Mesenchymal stem cell (in vitro differentiated cells and primary cell): ENCODE measurements at regions not wholly inside any gene's neighbourhood (a gene's known extent, or its start where the extent isn't known, plus 50 kb on each side); places are given as distances from the start of the nearest gene placed in this dataset.
"Not testable (repeated sequence)": the region's sequence is repeated elsewhere in the genome, so short reads cannot be mapped to it uniquely, and the experiment has no call there.

Experiments used
- DNase-seq: peaks from one replicate; pipeline ENCODE4 v3.0.0-alpha.2; 2013
- H2AFZ ChIP-seq: one replicate; pipeline ENCODE4 v1.6.1; 2013; ENCODE audit warnings: low read depth, mild to moderate bottlenecking, control low read depth, inconsistent platforms, low read length, moderate library complexity
- H2AK5ac ChIP-seq: 2 replicates; pipeline ENCODE4 v1.6.1; 2013; ENCODE audit warnings: low read length, moderate library complexity, mild to moderate bottlenecking, inconsistent platforms; ENCODE audit not compliant: severe bottlenecking
- H2BK120ac ChIP-seq: one replicate; pipeline ENCODE4 v1.6.1; 2013; ENCODE audit warnings: low read depth, mild to moderate bottlenecking, inconsistent platforms, low read length, moderate library complexity
- H2BK12ac ChIP-seq, 2 experiments: one replicate each; pipeline ENCODE4 v1.6.1; 2013; ENCODE audit warnings: inconsistent platforms in 2 of 2, low read length in 2 of 2, mild to moderate bottlenecking in 2 of 2, moderate library complexity in 2 of 2, control low read depth in 1 of 2
- H2BK15ac ChIP-seq: one replicate; pipeline ENCODE4 v1.6.1; 2013; ENCODE audit warnings: mild to moderate bottlenecking, low read depth, inconsistent platforms; ENCODE audit not compliant: poor library complexity, severe bottlenecking
- H2BK5ac ChIP-seq: 2 replicates; pipeline ENCODE4 v1.6.1; 2013; ENCODE audit warnings: low read depth, mild to moderate bottlenecking, low read length, control low read depth, inconsistent platforms; ENCODE audit not compliant: poor library complexity, severe bottlenecking
- H3K14ac ChIP-seq, 2 experiments: one replicate each; pipeline ENCODE4 v1.6.1; 2013; ENCODE audit warnings: inconsistent platforms in 2 of 2, low read length in 2 of 2, control low read depth in 1 of 2, mild to moderate bottlenecking in 1 of 2, moderate library complexity in 1 of 2
- H3K18ac ChIP-seq, 2 experiments: one replicate each; pipeline ENCODE4 v1.6.1; 2013; ENCODE audit warnings: inconsistent platforms in 2 of 2, low read length in 2 of 2, control low read depth in 1 of 2, low read depth in 1 of 2, mild to moderate bottlenecking in 1 of 2
- H3K23ac ChIP-seq, 2 experiments: one replicate each; pipeline ENCODE4 v1.6.1; 2013; ENCODE audit warnings: inconsistent platforms in 2 of 2, low read length in 2 of 2, mild to moderate bottlenecking in 2 of 2, moderate library complexity in 2 of 2, control low read depth in 1 of 2
- H3K27ac ChIP-seq: 2 replicates; pipeline ENCODE4 v1.5.1; 2013; ENCODE audit warnings: mild to moderate bottlenecking, moderate library complexity, low read length, control low read depth, inconsistent platforms; ENCODE audit not compliant: poor library complexity, severe bottlenecking
- H3K27me3 ChIP-seq, 2 experiments: 2 replicates each; pipeline versions ENCODE4 v1.6.1 to v1.7.0; 2013; ENCODE audit warnings: low read length in 2 of 2, mild to moderate bottlenecking in 2 of 2, moderate library complexity in 2 of 2, control low read depth in 1 of 2, inconsistent platforms in 1 of 2; ENCODE audit not compliant: control insufficient read depth in 1 of 2, insufficient read depth in 1 of 2
- H3K36me3 ChIP-seq, 2 experiments: 2 replicates each; pipeline versions ENCODE4 v1.6.1 to v1.7.0; 2013; ENCODE audit warnings: low read length in 2 of 2, control low read depth in 1 of 2, inconsistent platforms in 1 of 2, low read depth in 1 of 2, mild to moderate bottlenecking in 1 of 2; ENCODE audit not compliant: insufficient read depth in 2 of 2, control insufficient read depth in 1 of 2
- H3K4ac ChIP-seq, 2 experiments: one replicate each; pipeline ENCODE4 v1.6.1; 2013; ENCODE audit warnings: inconsistent platforms in 2 of 2, low read length in 2 of 2, mild to moderate bottlenecking in 2 of 2, moderate library complexity in 2 of 2, control low read depth in 1 of 2, low read depth in 1 of 2
- H3K4me1 ChIP-seq: 2 replicates; pipeline ENCODE4 v1.6.1; 2013; ENCODE audit warnings: low read depth, low read length, control low read depth; ENCODE audit not compliant: control insufficient read depth, insufficient read depth
- H3K4me2 ChIP-seq: 2 replicates; pipeline ENCODE4 v1.6.1; 2013; ENCODE audit warnings: low read length, mild to moderate bottlenecking, inconsistent platforms; ENCODE audit not compliant: poor library complexity, severe bottlenecking
- H3K4me3 ChIP-seq, 2 experiments: 2 replicates each; pipeline versions ENCODE4 v1.5.1 to v1.7.0; 2013; ENCODE audit warnings: low read length in 2 of 2, mild to moderate bottlenecking in 2 of 2, control low read depth in 1 of 2, low read depth in 1 of 2; ENCODE audit not compliant: insufficient read depth in 1 of 2
- H3K79me1 ChIP-seq: replicated peaks from 2 replicates; pipeline ENCODE4 v1.6.1; 2013; ENCODE audit warnings: mild to moderate bottlenecking, control low read depth, low read length, inconsistent platforms; ENCODE audit not compliant: poor library complexity, severe bottlenecking
- H3K9ac ChIP-seq: 2 replicates; pipeline ENCODE4 v1.7.0; 2013; ENCODE audit warnings: mild to moderate bottlenecking, low read length, moderate library complexity
- H3K9me3 ChIP-seq: 2 replicates; pipeline ENCODE4 v1.7.0; 2013; ENCODE audit warnings: mild to moderate bottlenecking, low read length; ENCODE audit not compliant: control insufficient read depth
- H4K8ac ChIP-seq: one replicate; pipeline ENCODE4 v1.6.1; 2013; ENCODE audit warnings: inconsistent platforms, mild to moderate bottlenecking, low read length, moderate library complexity
- H4K91ac ChIP-seq: one replicate; pipeline ENCODE4 v1.6.1; 2013; ENCODE audit warnings: mild to moderate bottlenecking, low read length, inconsistent platforms
- WGBS: methylation state at CpG from one replicate; pipeline ENCODE4 v1.1.7; 2013; ENCODE audit warnings: mixed read lengths; 5-methylcytosine and 5-hydroxymethylcytosine counted together

DNA sequence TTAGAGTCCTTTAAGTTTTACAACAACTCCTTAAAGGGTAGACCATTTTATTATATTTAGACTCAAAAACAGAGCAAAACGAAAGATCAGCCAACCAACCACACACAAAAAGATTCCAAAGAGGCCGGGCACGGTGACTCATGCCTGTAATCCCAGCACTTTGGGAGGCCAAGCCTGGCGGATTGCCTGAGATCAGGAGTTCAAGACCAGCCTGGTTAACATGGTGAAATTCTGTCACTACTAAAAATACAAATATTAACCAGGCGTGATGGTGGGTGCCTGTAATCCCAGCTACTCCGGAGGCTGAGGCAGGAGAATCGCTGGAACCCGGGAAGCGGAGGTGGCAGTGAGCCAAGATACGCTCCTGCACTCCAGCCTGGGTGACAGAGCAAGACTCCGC, 83.3 kb upstream of the GRIK1 start:
- H2BK12ac ChIP-seq, H3K23ac ChIP-seq, H2AFZ ChIP-seq, H4K8ac ChIP-seq, H3K9ac ChIP-seq, H3K14ac ChIP-seq, DNase-seq, H3K18ac ChIP-seq, H2AK5ac ChIP-seq, H2BK15ac ChIP-seq, H3K4me1 ChIP-seq, H3K27me3 ChIP-seq, H3K4me2 ChIP-seq, H4K91ac ChIP-seq, H3K27ac ChIP-seq, H2BK5ac ChIP-seq, H3K36me3 ChIP-seq, H2BK120ac ChIP-seq, H3K4me3 ChIP-seq, H3K4ac ChIP-seq, H3K79me1 ChIP-seq, H3K9me3 ChIP-seq: not testable (repeated sequence)
- WGBS = 85% methylated on average over 10 of the region's 11 CpGs

DNA sequence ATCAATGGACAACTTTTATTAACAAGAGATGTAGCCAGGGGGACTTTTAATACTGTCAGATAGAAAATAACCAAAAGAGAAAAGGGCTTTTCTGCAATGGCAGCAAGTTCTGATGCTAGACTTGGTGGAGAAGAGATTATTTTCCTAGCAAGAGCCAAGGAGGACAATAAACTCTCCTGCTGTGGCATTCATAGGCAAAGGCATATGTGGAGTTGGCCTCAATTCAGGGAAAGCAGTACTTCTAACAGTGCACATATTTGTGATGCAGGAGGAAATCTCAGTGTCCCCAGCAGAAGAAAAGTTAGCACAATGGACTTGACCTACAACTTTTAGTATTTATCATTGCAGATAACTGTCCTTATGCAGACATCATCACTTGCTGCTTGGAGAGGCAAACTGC, 75.1 kb upstream of the GRIK1 start:
- no peak overlapping the region for H3K9ac ChIP-seq
- H3K18ac ChIP-seq = no peak overlapping the region
- H3K4me3 ChIP-seq = no peak overlapping the region
- no peaks in the 10 kb centered on the region for H3K79me1 ChIP-seq
- H3K9me3 ChIP-seq = peaks cover 49% of the 10 kb centered on the region
- no peak overlapping the region for H4K8ac ChIP-seq
- no peak for DNase-seq
- no peak overlapping the region for H2BK12ac ChIP-seq
- H2BK120ac ChIP-seq = no peak overlapping the region
- no peaks in the 10 kb centered on the region for H3K27me3 ChIP-seq
- no peak overlapping the region for H3K23ac ChIP-seq
- no peak overlapping the region for H3K27ac ChIP-seq
- no peak overlapping the region for H3K4me2 ChIP-seq
- H2BK15ac ChIP-seq = no peak overlapping the region
- H4K91ac ChIP-seq = no peak overlapping the region
- no peak overlapping the region for H3K4ac ChIP-seq
- H2AFZ ChIP-seq = no peak overlapping the region
- H2BK5ac ChIP-seq = no peak overlapping the region
- H3K4me1 ChIP-seq = no peaks in the 10 kb centered on the region
- H3K14ac ChIP-seq = no peak overlapping the region
- no peaks in the 10 kb centered on the region for H3K36me3 ChIP-seq
- H2AK5ac ChIP-seq = no peak overlapping the region

GRCh38 chr21:29991624-29992023, 51.8 kb upstream of the GRIK1 start:
- H2AK5ac ChIP-seq = no peak overlapping the region
- no peaks in the 10 kb centered on the region for H3K79me1 ChIP-seq
- no peak overlapping the region for H2BK5ac ChIP-seq
- no peak overlapping the region for H2BK15ac ChIP-seq
- no peak overlapping the region for H2BK120ac ChIP-seq
- H3K4ac ChIP-seq = no peak overlapping the region
- H4K8ac ChIP-seq = no peak overlapping the region
- no peak for DNase-seq
- H3K27ac ChIP-seq = no peak overlapping the region
- no peak overlapping the region for H2AFZ ChIP-seq
- H3K9me3 ChIP-seq = peaks cover 4% of the 10 kb centered on the region
- H3K27me3 ChIP-seq = no peaks in the 10 kb centered on the region
- H3K4me2 ChIP-seq = no peak overlapping the region
- H3K4me3 ChIP-seq = no peak overlapping the region
- 29% methylated on average over 6 of the region's 6 CpGs for WGBS
- H4K91ac ChIP-seq = no peak overlapping the region
- no peak overlapping the region for H3K23ac ChIP-seq
- H3K4me1 ChIP-seq = no peaks in the 10 kb centered on the region
- no peak overlapping the region for H3K9ac ChIP-seq
- no peaks in the 10 kb centered on the region for H3K36me3 ChIP-seq
- H2BK12ac ChIP-seq = no peak overlapping the region
- H3K18ac ChIP-seq = no peak overlapping the region
- H3K14ac ChIP-seq = no peak overlapping the region

- Histone ChIP-seq H3K9ac (no peak overlapping the region), H2BK120ac (no peak overlapping the region), H3K9me3 (peaks cover 13% of the 10 kb centered on the region), H4K8ac (no peak overlapping the region), H3K23ac (no peak overlapping the region), H3K27ac (no peak overlapping the region), H2BK15ac (no peak overlapping the region), H3K36me3 (no peaks in the 10 kb centered on the region), H3K18ac (no peak overlapping the region), H4K91ac (no peak overlapping the region), H2AFZ (no peak overlapping the region), H3K4me2 (no peak overlapping the region), H3K14ac (no peak overlapping the region), H2BK12ac (no peak overlapping the region), H2BK5ac (no peak overlapping the region), H3K4me3 (no peak overlapping the region), H2AK5ac (no peak overlapping the region), H3K4me1 (no peaks in the 10 kb centered on the region), H3K4ac (no peak overlapping the region), H3K27me3 (no peaks in the 10 kb centered on the region), H3K79me1 (no peaks in the 10 kb centered on the region)
- WGBS = 78% methylated on average over 1 of the region's 3 CpGs
- no peak for DNase-seq
Observed at GRCh38 chr21:29989634-29990234, 49.9 kb upstream of the GRIK1 start.
